GM12878 (cell line): ENCODE measurements at regions not wholly inside any gene's neighbourhood (a gene's known extent, or its start where the extent isn't known, plus 50 kb on each side); places are given as distances from the start of the nearest gene placed in this dataset.
"Not testable (repeated sequence)": the region's sequence is repeated elsewhere in the genome, so short reads cannot be mapped to it uniquely, and the experiment has no call there.

ENCODE experiments used
- ATAC-seq: fragments of 200-7000 bp; cut with Tn5 transposase; 3 replicates; pipeline ENCODE4 v1.9.1; 2020; ENCODE audit warnings: mild to moderate bottlenecking, moderate library complexity
- BruUV-seq: library from RNA; stranded (reverse); fragments of 400-500 nt; replicated peaks from 2 replicates; lab custom pipeline; 2021; lab: Mats Ljungman, UMichigan
- CTCF ChIA-PET: fragments of 300-600 bp; sonication (Branson Sonifier 250); formaldehyde crosslinking; extraction: SDS; loops from one replicate; lab custom pipeline; 2021; ENCODE audit warnings: inconsistent platforms; lab: Yijun Ruan, JAX
- POLR2A ChIA-PET: fragments of 350-600 bp; formaldehyde crosslinking; extraction: SDS; loops from one replicate; lab custom pipeline; 2021; ENCODE audit warnings: inconsistent platforms; lab: Charles Lee
- RAD21 ChIA-PET: fragments of 300-600 bp; sonication (Branson Sonifier 250); formaldehyde crosslinking; loops from one replicate; lab custom pipeline; 2023; ENCODE audit warnings: antibody characterized with exemption; ENCODE audit not compliant: unreplicated experiment; lab: Charles Lee
- SMC1A ChIA-PET: fragments of 300-600 bp; sonication (Branson Sonifier 250); formaldehyde crosslinking; loops from one replicate; lab custom pipeline; 2023; ENCODE audit not compliant: unreplicated experiment, uncharacterized antibody; lab: Charles Lee
- DNase-seq: peaks from one replicate; pipeline ENCODE4 v3.0.0-alpha.2; 2011; ENCODE audit warnings: low read depth, low spot score
- FAIRE-seq: peaks from 3 replicates; lab custom pipeline; 2011; peaks lifted over from hg19 to GRCh38; lab: Jason Lieb, UNC
- H2AFZ ChIP-seq: 2 replicates; pipeline ENCODE4 v1.6.0; 2011; ENCODE audit warnings: low read depth, low read length, control low read depth; ENCODE audit not compliant: control insufficient read depth
- H3K27ac ChIP-seq: 2 replicates; pipeline ENCODE4 v1.5.1; 2011; ENCODE audit warnings: control low read depth; ENCODE audit not compliant: control insufficient read depth, insufficient read depth
- H3K27me3 ChIP-seq, 2 experiments: replicated peaks in 1 of 2; 2 replicates each; pipeline versions ENCODE4 v1.6.0 to v1.6.1; 2011; ENCODE audit warnings: low read length in 1 of 2; ENCODE audit not compliant: control insufficient read depth in 2 of 2, insufficient read depth in 2 of 2
- H3K36me3 ChIP-seq, 2 experiments: 2 replicates each; pipeline ENCODE4 v1.5.1; 2011; ENCODE audit warnings: low read length in 1 of 2; ENCODE audit not compliant: control insufficient read depth in 2 of 2, insufficient read depth in 2 of 2
- H3K4me1 ChIP-seq: 2 replicates; pipeline ENCODE4 v1.6.1; 2011; ENCODE audit warnings: mild to moderate bottlenecking, low read length, moderate library complexity, mixed read lengths; ENCODE audit not compliant: control insufficient read depth, insufficient read depth
- H3K4me2 ChIP-seq: 2 replicates; pipeline ENCODE4 v1.6.0; 2011; ENCODE audit warnings: control low read depth; ENCODE audit not compliant: control insufficient read depth, insufficient read depth
- H3K4me3 ChIP-seq: fragments of 200-600 bp; sonication (generic); 2 replicates; pipeline ENCODE4 v1.5.1; 2016
- H3K79me2 ChIP-seq: 2 replicates; pipeline ENCODE4 v1.6.0; 2011; ENCODE audit warnings: low read length; ENCODE audit not compliant: control insufficient read depth, insufficient read depth
- H3K9ac ChIP-seq: 2 replicates; pipeline ENCODE4 v1.8.0; 2011; ENCODE audit warnings: low read length, control low read depth, mixed read lengths; ENCODE audit not compliant: control insufficient read depth, insufficient read depth
- H3K9me3 ChIP-seq: replicated peaks from 3 replicates; pipeline ENCODE4 v1.5.1; 2011; ENCODE audit warnings: mild to moderate bottlenecking, low read length; ENCODE audit not compliant: control insufficient read depth, insufficient read depth
- H4K20me1 ChIP-seq: 2 replicates; pipeline ENCODE4 v1.6.0; 2011; ENCODE audit not compliant: control insufficient read depth, insufficient read depth
- YY1 ChIP-seq: IDR thresholded peaks from 2 replicates; pipeline ENCODE4 v1.6.1; 2011; ENCODE audit warnings: low read depth, mild to moderate bottlenecking, low read length
- WGBS: methylation state at CpG from one replicate; pipeline ENCODE4 v1.1.6; 2016; ENCODE audit warnings: low lambda C conversion rate; ENCODE audit not compliant: insufficient replicate concordance, insufficient coverage; ENCODE audit errors: missing lambda C conversion rate; 5-methylcytosine and 5-hydroxymethylcytosine counted together
- in situ Hi-C: fragments of 300-500 bp; cut with MboI; formaldehyde crosslinking; loops from 9 replicates; pipeline ENCODE4 v1.14.3; 2018; ENCODE audit warnings: mixed read lengths
- intact Hi-C: fragments of 100-400 bp; cut with micrococcal nuclease; formaldehyde crosslinking; loops from one replicate; pipeline ENCODE4 v1.14.2; 2022; ENCODE audit not compliant: unreplicated experiment

- H3K27ac ChIP-seq = no peak overlapping the region
- no peaks in the 10 kb centered on the region for H3K27me3 ChIP-seq
- CTCF ChIA-PET = interaction anchor here (2.1 kb wide), 1 partner anchor 9 kb away, joined by 6 read pairs; no protein-coding TSS in a partner anchor
- DNase-seq (no peak), FAIRE-seq (no peak), ATAC-seq (no peak)
- POLR2A ChIA-PET = no interaction called here
- intact Hi-C loops = no loop called here
- H3K9ac ChIP-seq = no peak overlapping the region
- no peak for TF ChIP-seq YY1
- H3K4me1 ChIP-seq = no peaks in the 10 kb centered on the region
- H4K20me1 ChIP-seq = no peaks in the 10 kb centered on the region
- BruUV-seq = no TSS peak
- WGBS = 0% methylated on average over 2 of the region's 2 CpGs
- in situ Hi-C loops = no loop called here
- H3K36me3 ChIP-seq = no peaks in the 10 kb centered on the region
- no peak overlapping the region for H3K4me3 ChIP-seq
- no peaks in the 10 kb centered on the region for H3K79me2 ChIP-seq
- SMC1A ChIA-PET = interaction anchor here (1.3 kb wide), 2 partner anchors 9 to 45 kb away, joined by 3 to 6 read pairs; no protein-coding TSS in a partner anchor
- H3K4me2 ChIP-seq = no peak overlapping the region
- RAD21 ChIA-PET = no interaction called here
- no peak overlapping the region for H2AFZ ChIP-seq
- H3K9me3 ChIP-seq = no peaks in the 10 kb centered on the region
These were observed 79.2 kb upstream of the ABCA1 start for GRCh38 chr9:105007143-105007542.

- SMC1A ChIA-PET, H3K27ac ChIP-seq, H4K20me1 ChIP-seq, H3K4me2 ChIP-seq, H3K36me3 ChIP-seq, FAIRE-seq, POLR2A ChIA-PET, intact Hi-C loops, H3K4me1 ChIP-seq, DNase-seq, CTCF ChIA-PET, H3K9ac ChIP-seq, ATAC-seq, H3K4me3 ChIP-seq, in situ Hi-C loops, H3K27me3 ChIP-seq, H2AFZ ChIP-seq, RAD21 ChIA-PET, BruUV-seq, H3K79me2 ChIP-seq, H3K9me3 ChIP-seq: not testable (repeated sequence)
- 5% methylated on average over 3 of the region's 3 CpGs for WGBS
These were observed 82.1 kb upstream of the ABCA1 start for GRCh38 chr9:105010089-105010488.
